Medulla oblongata (tissue), 1 donor: ENCODE measurements at regions not wholly inside any gene's neighbourhood (a gene's known extent, or its start where the extent isn't known, plus 50 kb on each side); places are given as distances from the start of the nearest gene placed in this dataset.

Source experiments
- DNase-seq: peaks from one replicate; pipeline ENCODE4 v3.0.0-alpha.2; 2015; ENCODE audit errors: extremely low spot score

GRCh38 chr21:16304174-16305095 lies 574.7 kb downstream of the USP25 start:
- DNase-seq, result peak; percentile 43

GRCh38 chr21:16305686-16306085 lies 575.9 kb downstream of the USP25 start:
- DNase-seq, result peak; percentile 72

- peak; percentile 28 for DNase-seq
These were observed 577.5 kb downstream of the USP25 start for GRCh38 chr21:16307256-16307655.

- peak; percentile 72 for DNase-seq
These were observed 578.5 kb downstream of the USP25 start for GRCh38 chr21:16308269-16308668.

- peak; percentile 73 for DNase-seq
These were observed 579.6 kb downstream of the USP25 start for GRCh38 chr21:16309250-16309971.

GRCh38 chr21:16310176-16310575 lies 580.4 kb downstream of the USP25 start:
- peak; percentile 61 for DNase-seq

GRCh38 chr21:16311229-16311628 lies 581.4 kb downstream of the USP25 start:
- DNase-seq, result no peak

GRCh38 chr21:16312321-16312720 lies 582.5 kb downstream of the USP25 start:
- DNase-seq, result no peak

GRCh38 chr21:16315223-16315622 lies 585.4 kb downstream of the USP25 start:
- no peak for DNase-seq

GRCh38 chr21:16318651-16319300 lies 589.0 kb downstream of the USP25 start:
- no peak for DNase-seq

GRCh38 chr21:16320110-16320509 lies 590.3 kb downstream of the USP25 start:
- DNase-seq, result no peak

- no peak for DNase-seq
These were observed 592.7 kb downstream of the USP25 start for GRCh38 chr21:16322454-16322853.

- no peak for DNase-seq
These were observed 593.8 kb downstream of the USP25 start for GRCh38 chr21:16323596-16323995.

GRCh38 chr21:16324630-16325029 lies 594.8 kb downstream of the USP25 start:
- DNase-seq, result no peak

- peak; percentile 97 for DNase-seq
These were observed 600.5 kb downstream of the USP25 start for GRCh38 chr21:16330082-16330907.

GRCh38 chr21:16330908-16331268 lies 601.1 kb downstream of the USP25 start:
- DNase-seq, result peak; percentile 32

- no peak for DNase-seq
These were observed 607.5 kb downstream of the USP25 start for GRCh38 chr21:16337266-16337665.

- no peak for DNase-seq
These were observed 613.1 kb downstream of the USP25 start for GRCh38 chr21:16342932-16343331.

- no peak for DNase-seq
These were observed 614.0 kb downstream of the USP25 start for GRCh38 chr21:16343776-16344175.

GRCh38 chr21:16345757-16346156 lies 616.0 kb downstream of the USP25 start:
- DNase-seq, result no peak

GRCh38 chr21:16347223-16347622 lies 617.4 kb downstream of the USP25 start:
- no peak for DNase-seq

- no peak for DNase-seq
These were observed 624.0 kb downstream of the USP25 start for GRCh38 chr21:16353764-16354163.
